MM.1S (cell line): ENCODE measurements at regions not wholly inside any gene's neighbourhood (a gene's known extent, or its start where the extent isn't known, plus 50 kb on each side); places are given as distances from the start of the nearest gene placed in this dataset.

Experiments
- CTCF ChIP-seq: fragments of 300-600 bp; sonication (generic); IDR thresholded peaks from 2 replicates; pipeline ENCODE4 v1.5.1; 2016; ENCODE audit warnings: antibody characterized with exemption, low read length, mixed read lengths
- EZH2 ChIP-seq: fragments of 300-600 bp; sonication (generic); optimal IDR thresholded peaks from 2 replicates; pipeline ENCODE3; 2017; ENCODE audit warnings: low read depth, mild to moderate bottlenecking, antibody characterized with exemption, low read length, mixed read lengths

- no peak for TF ChIP-seq CTCF
- TF ChIP-seq EZH2 = no peak
These were observed 341.0 kb downstream of the SOX2 start for GRCh38 chr3:182052757-182053156.
